ENCODE measurements at regions not wholly inside any gene's neighbourhood (a gene's known extent, or its start where the extent isn't known, plus 50 kb on each side); places are given as distances from the start of the nearest gene placed in this dataset.

DNA sequence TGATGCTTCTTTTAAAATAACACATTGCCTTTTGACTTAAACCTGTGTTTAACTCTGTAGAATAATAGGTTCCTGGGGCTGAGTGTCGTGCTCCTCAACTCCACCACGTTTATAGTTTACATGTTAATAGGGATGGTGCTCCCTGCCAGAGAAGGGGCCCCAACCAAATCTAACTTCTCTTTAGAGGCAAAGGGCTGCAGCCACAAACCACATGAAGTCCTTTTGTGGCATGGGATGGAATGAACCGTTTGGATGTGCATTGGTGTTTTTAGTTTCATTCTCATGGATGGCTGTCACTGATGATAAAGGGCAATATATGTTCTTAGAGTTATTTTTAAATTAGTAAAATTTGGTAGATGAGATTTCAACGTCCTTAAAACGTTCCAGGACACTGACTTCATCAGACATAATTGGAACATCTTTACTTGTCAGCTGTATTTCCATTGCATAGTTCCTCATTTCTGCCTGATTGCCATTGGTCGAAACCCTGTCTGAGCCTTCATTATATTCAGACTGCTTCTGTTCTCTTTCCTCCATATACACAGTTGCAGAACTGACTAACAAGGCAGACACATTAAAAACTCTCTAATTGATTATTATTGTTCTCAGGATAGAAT, 60.4 kb upstream of the HPF1 start:
- TF ChIP-seq, protein P1, sequence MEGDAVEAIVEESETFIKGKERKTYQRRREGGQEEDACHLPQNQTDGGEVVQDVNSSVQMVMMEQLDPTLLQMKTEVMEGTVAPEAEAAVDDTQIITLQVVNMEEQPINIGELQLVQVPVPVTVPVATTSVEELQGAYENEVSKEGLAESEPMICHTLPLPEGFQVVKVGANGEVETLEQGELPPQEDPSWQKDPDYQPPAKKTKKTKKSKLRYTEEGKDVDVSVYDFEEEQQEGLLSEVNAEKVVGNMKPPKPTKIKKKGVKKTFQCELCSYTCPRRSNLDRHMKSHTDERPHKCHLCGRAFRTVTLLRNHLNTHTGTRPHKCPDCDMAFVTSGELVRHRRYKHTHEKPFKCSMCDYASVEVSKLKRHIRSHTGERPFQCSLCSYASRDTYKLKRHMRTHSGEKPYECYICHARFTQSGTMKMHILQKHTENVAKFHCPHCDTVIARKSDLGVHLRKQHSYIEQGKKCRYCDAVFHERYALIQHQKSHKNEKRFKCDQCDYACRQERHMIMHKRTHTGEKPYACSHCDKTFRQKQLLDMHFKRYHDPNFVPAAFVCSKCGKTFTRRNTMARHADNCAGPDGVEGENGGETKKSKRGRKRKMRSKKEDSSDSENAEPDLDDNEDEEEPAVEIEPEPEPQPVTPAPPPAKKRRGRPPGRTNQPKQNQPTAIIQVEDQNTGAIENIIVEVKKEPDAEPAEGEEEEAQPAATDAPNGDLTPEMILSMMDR (IDR thresholded peaks at IDR 0.05; ENCODE audit: insufficient read depth, missing control alignments) = no peak
- no peak for DNase-seq (ENCODE audit: insufficient read length, low spot score)
- no peak for FAIRE-seq

DNA sequence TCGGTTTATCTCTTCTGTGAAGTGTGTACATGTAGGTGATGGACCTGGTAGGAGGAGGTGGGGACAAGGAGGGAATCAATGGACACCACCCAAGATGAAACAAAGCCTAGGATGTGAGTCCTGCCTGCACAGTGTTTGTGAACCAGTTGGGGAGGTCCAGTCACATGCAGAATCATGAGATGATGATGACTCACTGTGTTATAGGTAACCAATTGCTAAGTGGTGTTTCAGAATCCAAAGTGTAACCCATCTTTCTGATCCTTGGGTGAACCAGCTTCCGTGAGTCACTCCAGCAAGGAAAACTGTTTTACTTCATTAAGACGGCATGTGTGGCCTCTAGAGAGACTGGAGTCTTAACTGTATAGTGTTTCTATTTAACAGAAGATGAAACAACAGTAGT, 57.9 kb upstream of the HPF1 start:
- no peak for FAIRE-seq
- no peak for DNase-seq (ENCODE audit: insufficient read length, low spot score)
- TF ChIP-seq, protein P1 (IDR thresholded peaks at IDR 0.05; ENCODE audit: insufficient read depth, missing control alignments) = no peak

DNA sequence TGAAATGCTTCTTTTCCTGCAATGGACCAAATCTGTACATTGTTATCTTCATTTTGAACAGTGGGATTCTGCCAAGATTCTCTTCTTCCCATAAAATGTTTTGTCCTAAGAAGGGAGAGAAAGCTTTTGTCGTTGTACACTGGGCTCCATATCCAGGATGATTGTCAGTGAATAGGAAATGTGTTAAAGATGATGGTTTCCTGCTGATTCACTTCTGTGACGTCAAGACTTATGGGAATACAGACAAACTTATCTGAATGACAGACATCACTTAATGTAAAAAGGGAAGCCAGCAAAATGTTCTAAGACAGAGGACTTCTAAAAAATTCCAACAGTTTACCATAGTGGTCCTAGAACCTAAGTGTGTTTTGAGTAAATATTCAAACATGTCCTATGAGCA, 53.7 kb upstream of the HPF1 start:
- FAIRE-seq (peak; percentile 44), DNase-seq (ENCODE audit: insufficient read length, low spot score) (no peak)
- TF ChIP-seq, protein P1 (IDR thresholded peaks at IDR 0.05; ENCODE audit: insufficient read depth, missing control alignments) = no peak

DNA sequence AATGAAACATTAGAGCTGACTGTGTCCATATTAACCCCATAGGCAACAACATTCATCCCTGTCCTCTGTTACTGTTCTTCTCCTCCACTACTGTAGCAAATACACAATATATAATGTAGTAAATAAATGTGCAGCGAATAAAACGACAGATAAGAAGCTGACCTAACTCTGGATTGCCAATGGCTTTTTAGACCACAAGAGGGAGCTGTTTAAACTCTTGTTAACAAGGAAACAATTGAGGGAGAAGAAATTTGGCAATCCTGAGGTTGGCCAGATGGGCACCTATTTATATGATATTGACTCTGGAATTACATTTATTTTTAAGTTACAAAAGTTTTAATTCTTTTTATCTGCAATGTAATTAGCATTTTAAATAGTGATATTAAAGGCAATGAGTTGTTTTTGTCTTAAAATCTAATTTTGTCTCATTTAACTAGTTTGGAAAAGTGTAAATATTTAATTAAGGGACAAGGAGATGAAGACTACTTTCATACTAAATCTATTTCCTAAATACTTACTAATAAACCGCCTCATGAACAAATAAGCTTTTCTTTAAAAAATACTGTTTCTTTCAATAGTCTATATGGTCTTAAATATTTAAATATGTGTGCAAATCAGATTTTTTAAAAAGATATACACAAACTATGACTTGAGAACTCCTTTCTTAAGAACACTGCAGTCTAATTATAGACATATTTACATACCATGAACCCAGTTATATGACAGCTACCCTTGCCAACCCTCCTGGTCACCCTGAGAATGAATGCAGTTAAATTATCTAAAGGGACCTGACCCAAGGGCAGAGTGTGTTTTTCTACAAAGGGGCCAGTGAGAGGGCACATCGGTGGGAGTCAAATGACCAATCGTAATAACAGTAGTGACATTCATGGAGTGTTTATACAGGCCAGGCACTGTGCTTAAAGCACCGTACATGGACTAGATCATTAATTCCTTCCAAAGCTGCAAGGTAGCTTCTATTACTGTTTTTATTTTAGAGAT, 52.9 kb upstream of the HPF1 start:
- DNase-seq (ENCODE audit: insufficient read length, low spot score) (no peak), FAIRE-seq (peak; percentile 53)
- TF ChIP-seq, protein P1 (IDR thresholded peaks at IDR 0.05; ENCODE audit: insufficient read depth, missing control alignments) = peak; percentile 86

DNA sequence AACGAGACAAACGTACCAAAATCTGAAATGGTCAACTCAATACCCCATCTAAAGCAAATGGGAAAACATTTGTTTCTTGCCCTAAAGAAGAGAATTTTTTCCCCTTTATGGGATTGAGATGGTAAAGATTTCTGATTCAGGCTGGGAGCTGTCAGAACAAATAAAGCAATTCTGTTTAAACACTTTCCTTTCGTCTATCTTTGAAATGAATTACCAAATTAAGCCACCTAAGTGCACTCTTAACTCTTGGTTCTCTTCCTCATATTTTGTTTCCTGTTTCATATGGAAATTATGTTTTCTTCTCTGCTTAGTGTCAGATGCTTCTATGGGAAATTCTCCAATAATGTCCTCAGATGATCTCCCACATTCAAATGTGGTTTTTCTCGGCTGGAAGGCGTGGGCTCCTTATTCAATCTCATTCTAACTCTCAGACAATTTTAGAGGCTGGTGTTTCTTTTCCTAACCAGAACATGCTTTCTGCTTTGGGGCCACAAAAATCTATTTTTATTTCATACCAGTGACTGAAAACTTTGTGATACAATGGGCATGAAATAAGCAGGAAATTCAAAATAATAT, 50.3 kb upstream of the HPF1 start:
- TF ChIP-seq, protein P1 (IDR thresholded peaks at IDR 0.05; ENCODE audit: insufficient read depth, missing control alignments) = no peak
- FAIRE-seq = no peak
- DNase-seq (ENCODE audit: insufficient read length, low spot score) = no peak

Data from D721Med (cell line).